SH-SY5Y (cell line): ENCODE measurements at regions not wholly inside any gene's neighbourhood (a gene's known extent, or its start where the extent isn't known, plus 50 kb on each side); places are given as distances from the start of the nearest gene placed in this dataset.

ENCODE experiments used
- GATA2 ChIP-seq: IDR thresholded peaks from 2 replicates; pipeline ENCODE4 v1.6.1; 2011; ENCODE audit warnings: mild to moderate bottlenecking, low read depth, low read length
- GATA3 ChIP-seq: IDR thresholded peaks from 2 replicates; pipeline ENCODE4 v1.6.1; 2011; ENCODE audit warnings: low read depth, mild to moderate bottlenecking, low read length, moderate library complexity

DNA sequence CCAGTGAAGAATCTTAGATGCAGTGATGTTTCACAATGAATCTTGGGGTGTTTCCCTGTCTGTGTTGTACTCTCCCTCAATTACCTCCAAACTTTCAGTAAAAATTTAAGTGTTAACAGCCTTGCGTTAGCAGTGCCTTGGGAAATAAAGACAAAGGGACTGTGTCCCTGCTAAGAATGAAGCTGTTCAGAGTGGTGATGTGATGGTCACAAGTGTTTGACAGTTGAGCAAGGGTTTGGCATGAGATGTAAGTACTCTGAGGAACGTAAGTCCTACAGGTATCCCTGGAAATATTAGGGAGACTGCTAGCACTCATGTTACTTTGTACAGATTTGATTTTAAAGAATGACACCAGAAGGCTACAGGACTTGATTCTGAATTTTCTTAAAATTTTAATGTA lies 304.3 kb upstream of the DPH6 start:
- TF ChIP-seq GATA2 (no peak), GATA3 (no peak)
